Activated T-cell treated with anti-CD3 and anti-CD28 coated beads, Interleukin-2, amount 50 U/mL, for 24 hours (primary cell): ENCODE measurements at regions not wholly inside any gene's neighbourhood (a gene's known extent, or its start where the extent isn't known, plus 50 kb on each side); places are given as distances from the start of the nearest gene placed in this dataset.
"Not testable (repeated sequence)": the region's sequence is repeated elsewhere in the genome, so short reads cannot be mapped to it uniquely, and the experiment has no call there.

Experiments
- DNase-seq: peaks from one replicate; pipeline ENCODE4 v3.0.0-alpha.2; 2020
- H3K27ac Mint-ChIP-seq: 2 replicates; pipeline ENCODE4 v1.8.0; 2020; ENCODE audit warnings: mild to moderate bottlenecking, mixed read lengths
- H3K27me3 Mint-ChIP-seq: 2 replicates; pipeline ENCODE4 v1.8.0; 2020; ENCODE audit warnings: mixed read lengths
- H3K36me3 Mint-ChIP-seq: 2 replicates; pipeline ENCODE4 v1.8.0; 2020; ENCODE audit warnings: low read depth, mixed read lengths
- H3K4me1 Mint-ChIP-seq: 2 replicates; pipeline ENCODE4 v1.8.0; 2020; ENCODE audit warnings: low read depth, mixed read lengths
- H3K4me3 Mint-ChIP-seq: 2 replicates; pipeline ENCODE4 v1.8.0; 2020; ENCODE audit warnings: mild to moderate bottlenecking, moderate library complexity, mixed read lengths
- H3K9me3 Mint-ChIP-seq: 2 replicates; pipeline ENCODE4 v1.8.0; 2020; ENCODE audit warnings: mixed read lengths

DNA sequence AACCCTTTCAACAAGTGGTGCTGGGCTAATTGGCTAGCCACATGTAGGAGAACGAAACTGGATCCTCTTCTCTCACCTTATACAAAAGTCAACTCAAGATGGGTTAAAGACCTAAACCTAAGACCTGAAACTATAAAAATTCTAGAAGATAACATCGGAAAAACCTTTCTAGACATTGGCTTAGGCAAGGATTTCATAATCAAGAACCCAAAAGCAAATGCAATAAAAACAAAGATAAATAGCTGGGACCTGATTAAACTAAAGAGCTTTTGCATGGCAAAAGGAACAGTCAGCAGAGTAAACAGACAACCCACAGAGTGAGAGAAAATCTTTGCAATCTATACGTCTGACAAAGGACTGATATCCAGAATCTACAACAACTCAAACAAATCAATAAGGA is 571.1 kb downstream of the BNC2 start:
- not testable (repeated sequence) for H3K4me3 Mint-ChIP-seq, H3K27ac Mint-ChIP-seq, H3K4me1 Mint-ChIP-seq

DNA sequence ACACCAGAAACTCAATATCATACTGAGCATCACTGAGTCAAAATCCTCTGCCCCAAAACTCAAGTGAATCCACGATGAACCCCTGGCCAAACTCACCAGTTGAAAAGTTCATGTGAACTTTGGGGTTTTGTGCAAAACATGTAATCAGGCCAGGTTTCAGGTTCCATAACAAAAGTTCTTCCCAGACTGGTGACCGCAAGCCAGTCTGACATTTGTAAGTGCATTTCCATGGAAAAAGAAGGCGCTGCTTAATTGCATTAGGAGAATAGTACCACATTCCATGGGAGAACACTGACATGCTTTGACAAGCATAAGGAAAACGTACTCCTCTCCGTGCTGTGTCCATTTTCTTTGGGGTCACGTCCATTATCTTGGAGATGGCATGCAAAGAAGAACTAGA is 567.0 kb downstream of the BNC2 start:
- H3K27ac Mint-ChIP-seq, result no peak overlapping the region

More for the DNA sequence above, 571.1 kb downstream of the BNC2 start:
- not testable (repeated sequence) for H3K9me3 Mint-ChIP-seq, H3K36me3 Mint-ChIP-seq, DNase-seq, H3K27me3 Mint-ChIP-seq

GRCh38 chr9:16304301-16304700 is 566.2 kb downstream of the BNC2 start:
- Mint-ChIP-seq H3K4me3 (no peak overlapping the region), H3K27ac (no peak overlapping the region), H3K27me3 (no peaks in the 10 kb centered on the region), H3K36me3 (no peaks in the 10 kb centered on the region), H3K9me3 (no peaks in the 10 kb centered on the region), H3K4me1 (no peaks in the 10 kb centered on the region)
- no peak for DNase-seq

More for the DNA sequence above, 567.0 kb downstream of the BNC2 start:
- no peaks in the 10 kb centered on the region for H3K9me3 Mint-ChIP-seq
- no peaks in the 10 kb centered on the region for H3K27me3 Mint-ChIP-seq
- no peak for DNase-seq
- H3K4me3 Mint-ChIP-seq, result no peak overlapping the region
- H3K4me1 Mint-ChIP-seq, result no peaks in the 10 kb centered on the region
- H3K36me3 Mint-ChIP-seq, result no peaks in the 10 kb centered on the region

- Mint-ChIP-seq H3K27ac (no peak overlapping the region), H3K27me3 (no peaks in the 10 kb centered on the region), H3K9me3 (no peaks in the 10 kb centered on the region)
Measured at GRCh38 chr9:16306586-16306985, 563.9 kb downstream of the BNC2 start.

DNA sequence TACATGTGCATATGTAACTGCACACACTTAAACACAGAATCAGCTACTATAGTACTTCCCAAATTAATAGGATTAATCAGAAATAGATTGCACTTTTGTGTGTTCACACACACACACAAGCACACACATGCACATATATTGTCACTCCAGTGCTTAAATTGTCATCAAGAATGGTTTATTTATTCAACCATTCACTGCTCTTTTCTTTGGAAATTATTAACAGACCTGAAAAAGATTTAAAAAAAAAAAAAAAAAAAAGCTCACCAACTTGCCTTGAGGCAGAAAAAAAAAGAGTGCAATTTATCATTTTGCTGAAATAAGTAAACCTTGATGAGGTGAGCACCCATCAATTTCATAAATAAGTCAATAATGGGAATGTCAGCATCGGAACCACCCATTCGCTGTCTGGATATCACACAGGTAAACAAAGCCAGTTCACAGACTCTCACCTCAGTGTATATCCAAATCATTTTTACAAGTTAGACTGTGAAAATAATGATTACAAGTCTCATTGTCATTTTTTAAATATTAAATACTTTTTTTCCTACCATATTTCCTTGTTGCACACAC is 562.8 kb downstream of the BNC2 start:
- no peak for DNase-seq
- H3K9me3 Mint-ChIP-seq, result no peaks in the 10 kb centered on the region
- no peaks in the 10 kb centered on the region for H3K27me3 Mint-ChIP-seq
- no peak overlapping the region for H3K4me3 Mint-ChIP-seq
- no peaks in the 10 kb centered on the region for H3K36me3 Mint-ChIP-seq
- no peaks in the 10 kb centered on the region for H3K4me1 Mint-ChIP-seq
- H3K27ac Mint-ChIP-seq, result no peak overlapping the region

More at GRCh38 chr9:16306586-16306985, 563.9 kb downstream of the BNC2 start:
- H3K4me1 Mint-ChIP-seq, result no peaks in the 10 kb centered on the region
- no peaks in the 10 kb centered on the region for H3K36me3 Mint-ChIP-seq
- no peak overlapping the region for H3K4me3 Mint-ChIP-seq
- no peak for DNase-seq

DNA sequence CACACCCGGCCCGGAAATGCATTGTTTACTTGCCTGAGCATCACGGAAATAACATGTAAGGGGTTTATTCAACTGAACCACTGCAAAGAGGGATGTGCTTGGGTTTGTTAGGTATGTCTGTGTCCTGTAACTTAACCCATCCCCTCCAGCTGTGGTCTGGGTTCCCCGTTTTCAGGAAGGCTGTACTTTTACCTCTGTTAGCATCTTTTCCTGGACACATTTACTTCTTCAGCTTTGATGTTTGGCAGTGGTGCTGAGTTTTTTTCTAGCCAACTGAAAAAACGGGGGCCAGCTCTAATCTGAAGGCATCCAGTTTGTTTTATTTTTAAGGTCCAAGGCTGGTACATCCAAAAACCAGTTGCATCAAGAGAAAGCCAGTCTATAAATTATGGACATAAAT is 561.8 kb downstream of the BNC2 start:
- DNase-seq, result no peak
- Mint-ChIP-seq H3K27me3 (no peaks in the 10 kb centered on the region), H3K27ac (no peak overlapping the region), H3K9me3 (no peaks in the 10 kb centered on the region), H3K4me3 (no peak overlapping the region), H3K4me1 (no peaks in the 10 kb centered on the region), H3K36me3 (no peaks in the 10 kb centered on the region)

GRCh38 chr9:16309082-16309468 is 561.4 kb downstream of the BNC2 start:
- Mint-ChIP-seq H3K36me3 (no peaks in the 10 kb centered on the region), H3K27ac (no peak overlapping the region), H3K4me3 (no peak overlapping the region)

GRCh38 chr9:16309469-16310271 is 560.8 kb downstream of the BNC2 start:
- H3K36me3 Mint-ChIP-seq, result no peaks in the 10 kb centered on the region
- H3K27ac Mint-ChIP-seq, result no peak overlapping the region
- no peaks in the 10 kb centered on the region for H3K27me3 Mint-ChIP-seq
- no peak for DNase-seq
- no peaks in the 10 kb centered on the region for H3K4me1 Mint-ChIP-seq
- no peaks in the 10 kb centered on the region for H3K9me3 Mint-ChIP-seq
- H3K4me3 Mint-ChIP-seq, result no peak overlapping the region

More at GRCh38 chr9:16309082-16309468, 561.4 kb downstream of the BNC2 start:
- no peaks in the 10 kb centered on the region for H3K9me3 Mint-ChIP-seq
- H3K4me1 Mint-ChIP-seq, result no peaks in the 10 kb centered on the region
- no peak for DNase-seq
- H3K27me3 Mint-ChIP-seq, result no peaks in the 10 kb centered on the region

- DNase-seq, result no peak
- Mint-ChIP-seq H3K4me3 (no peak overlapping the region), H3K27me3 (no peaks in the 10 kb centered on the region), H3K4me1 (no peaks in the 10 kb centered on the region), H3K36me3 (no peaks in the 10 kb centered on the region), H3K9me3 (no peaks in the 10 kb centered on the region), H3K27ac (no peak overlapping the region)
Measured at GRCh38 chr9:16310278-16311110, 560.0 kb downstream of the BNC2 start.

GRCh38 chr9:16312116-16312515 is 558.4 kb downstream of the BNC2 start:
- DNase-seq, result no peak
- Mint-ChIP-seq H3K9me3 (no peaks in the 10 kb centered on the region), H3K27me3 (no peaks in the 10 kb centered on the region), H3K27ac (no peak overlapping the region), H3K4me1 (no peaks in the 10 kb centered on the region), H3K4me3 (no peak overlapping the region), H3K36me3 (no peaks in the 10 kb centered on the region)

DNA sequence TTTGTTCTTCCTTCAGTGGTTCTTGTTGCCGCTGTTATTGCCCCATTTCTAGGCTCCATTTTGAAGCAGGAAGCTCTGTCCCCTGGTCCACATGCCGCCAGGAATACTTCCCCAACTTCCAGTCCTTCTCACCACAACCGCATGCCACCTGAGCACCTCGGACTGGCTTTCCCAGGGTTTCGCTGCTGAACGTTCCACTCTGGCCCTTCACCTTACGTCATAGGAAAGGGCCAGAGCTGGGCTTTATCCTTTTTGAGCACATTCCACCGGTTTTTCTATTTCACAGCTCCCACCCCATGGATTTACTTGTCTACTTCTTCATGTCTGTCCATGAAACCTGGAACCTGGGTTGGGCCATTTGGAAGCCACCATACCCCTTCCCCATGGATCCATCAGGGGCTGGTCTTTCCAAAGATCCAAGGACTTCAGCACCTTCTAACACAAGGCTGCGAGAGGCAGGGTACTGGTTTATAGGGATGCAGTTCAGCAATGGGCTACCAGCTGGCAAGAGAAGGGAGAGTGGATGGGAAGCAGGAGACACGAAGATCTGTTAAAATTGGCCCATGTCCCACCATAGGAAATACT is 557.4 kb downstream of the BNC2 start:
- Mint-ChIP-seq H3K9me3 (no peaks in the 10 kb centered on the region), H3K27me3 (no peaks in the 10 kb centered on the region), H3K27ac (no peak overlapping the region), H3K36me3 (no peaks in the 10 kb centered on the region), H3K4me3 (no peak overlapping the region), H3K4me1 (no peaks in the 10 kb centered on the region)
- DNase-seq, result no peak

DNA sequence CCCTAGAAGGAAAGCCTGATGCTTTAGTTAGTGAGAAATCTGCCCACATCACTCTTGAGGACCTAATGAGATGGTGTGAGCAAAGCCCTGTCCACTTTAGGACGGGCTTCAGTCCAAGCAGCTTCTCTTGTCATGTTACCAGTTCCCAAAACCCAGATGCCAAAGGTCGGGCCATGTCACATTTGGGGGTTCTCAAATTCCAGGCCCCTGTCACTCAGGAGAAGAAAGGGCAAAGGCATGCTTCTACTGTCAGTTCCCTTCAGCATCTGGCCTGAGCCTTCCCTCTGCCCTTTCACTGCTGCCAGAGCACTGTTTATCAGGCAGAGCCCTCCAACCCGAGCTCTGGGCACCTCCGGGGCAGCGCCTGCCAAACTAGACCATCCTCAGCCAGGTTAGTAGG is 556.0 kb downstream of the BNC2 start:
- no peaks in the 10 kb centered on the region for H3K36me3 Mint-ChIP-seq
- no peaks in the 10 kb centered on the region for H3K9me3 Mint-ChIP-seq
- H3K27ac Mint-ChIP-seq, result no peak overlapping the region
- no peak for DNase-seq
- H3K4me3 Mint-ChIP-seq, result no peak overlapping the region
- H3K27me3 Mint-ChIP-seq, result no peaks in the 10 kb centered on the region
- H3K4me1 Mint-ChIP-seq, result no peaks in the 10 kb centered on the region

DNA sequence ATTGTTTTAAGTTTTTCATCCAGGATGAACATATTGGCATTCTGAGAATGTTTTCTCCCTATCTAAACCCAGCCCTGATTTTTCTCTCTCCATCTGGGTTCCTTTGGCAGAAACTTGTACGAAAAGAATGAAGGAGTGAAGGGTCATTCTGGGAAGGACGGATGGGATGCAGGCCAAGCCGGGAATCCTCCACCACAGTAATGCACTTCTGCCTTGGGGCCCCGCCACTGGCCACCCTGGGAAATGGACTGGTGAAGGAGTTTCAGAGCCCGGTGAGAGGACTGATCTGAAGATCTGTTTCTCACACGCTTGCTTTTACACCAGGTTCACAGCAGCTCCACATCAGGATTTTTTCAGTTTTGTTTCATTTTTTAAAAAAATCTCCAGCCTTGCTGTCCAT is 554.8 kb downstream of the BNC2 start:
- no peak for DNase-seq
- no peaks in the 10 kb centered on the region for H3K27me3 Mint-ChIP-seq
- H3K36me3 Mint-ChIP-seq, result no peaks in the 10 kb centered on the region
- H3K4me3 Mint-ChIP-seq, result no peak overlapping the region
- H3K27ac Mint-ChIP-seq, result no peak overlapping the region
- H3K9me3 Mint-ChIP-seq, result no peaks in the 10 kb centered on the region
- H3K4me1 Mint-ChIP-seq, result no peaks in the 10 kb centered on the region

DNA sequence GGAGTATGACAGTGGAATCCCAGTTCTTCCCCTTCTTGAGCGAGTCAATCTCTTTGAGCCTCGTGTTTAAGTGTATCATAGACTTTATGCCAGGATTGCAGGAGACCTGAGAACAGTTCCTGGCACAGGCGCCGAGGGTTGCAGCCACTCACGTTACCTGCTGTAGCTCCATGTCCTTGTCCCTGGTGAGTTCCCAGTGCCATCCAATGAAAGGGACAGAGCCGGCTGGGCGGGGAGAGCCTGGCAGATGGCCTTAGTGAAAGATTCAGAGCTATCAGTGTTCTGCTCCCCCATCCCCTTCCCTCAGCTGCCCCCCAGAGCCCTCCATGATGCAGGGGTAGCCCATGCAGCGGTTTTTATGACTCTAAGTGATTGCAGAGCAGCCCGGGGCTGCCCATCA is 554.0 kb downstream of the BNC2 start:
- no peak overlapping the region for H3K27ac Mint-ChIP-seq
- H3K4me1 Mint-ChIP-seq, result no peaks in the 10 kb centered on the region
- DNase-seq, result no peak
- H3K9me3 Mint-ChIP-seq, result no peaks in the 10 kb centered on the region
- H3K36me3 Mint-ChIP-seq, result no peaks in the 10 kb centered on the region
- H3K27me3 Mint-ChIP-seq, result no peaks in the 10 kb centered on the region
- no peak overlapping the region for H3K4me3 Mint-ChIP-seq
